Thoracic aorta (tissue), 2 donors: ENCODE measurements at regions not wholly inside any gene's neighbourhood (a gene's known extent, or its start where the extent isn't known, plus 50 kb on each side); places are given as distances from the start of the nearest gene placed in this dataset.

Experiments
- ATAC-seq: fragments of 150-250 bp; one replicate; pipeline ENCODE4 v1.8.0; 2017; ENCODE audit warnings: low read depth; ENCODE audit not compliant: insufficient number of reproducible peaks, low FRiP score
- DNase-seq: peaks from one replicate; pipeline ENCODE4 v3.0.0-alpha.2; 2020; ENCODE audit warnings: low spot score
- H3K27ac ChIP-seq, 2 donors: fragments of 200-600 bp; sonication (generic); 1 replicate in 1 of 2; 2 replicates in 1 of 2; pipeline ENCODE4 v1.5.1; 2016; ENCODE audit warnings: mild to moderate bottlenecking in 2 of 2, moderate library complexity in 2 of 2
- H3K27me3 ChIP-seq: fragments of 200-600 bp; sonication (generic); replicated peaks from 2 replicates; pipeline ENCODE4 v1.6.0; 2016; ENCODE audit warnings: mild to moderate bottlenecking; ENCODE audit not compliant: insufficient read depth
- H3K36me3 ChIP-seq: fragments of 200-600 bp; sonication (generic); one replicate; pipeline ENCODE4 v1.5.1; 2016
- H3K4me1 ChIP-seq, 2 donors: fragments of 200-600 bp; sonication (generic); 1 replicate in 1 of 2; 2 replicates in 1 of 2; pipeline versions ENCODE4 v1.5.1 to v1.6.0; 2016; ENCODE audit warnings: low read depth in 2 of 2, mild to moderate bottlenecking in 1 of 2; ENCODE audit not compliant: control insufficient read depth in 1 of 2
- H3K4me3 ChIP-seq: fragments of 200-600 bp; sonication (generic); 2 replicates; pipeline ENCODE4 v1.5.1; 2016; ENCODE audit warnings: mild to moderate bottlenecking
- H3K9me3 ChIP-seq: fragments of 200-600 bp; sonication (generic); 2 replicates; pipeline ENCODE4 v1.5.1; 2016
- CTCF ChIP-seq: fragments of 200-600 bp; sonication (generic); IDR thresholded peaks from one replicate; pipeline ENCODE4 v1.5.1; 2019; ENCODE audit warnings: antibody characterized with exemption

- DNase-seq (no peak), ATAC-seq (no peak)
- no peaks in the 10 kb centered on the region for H3K4me1 ChIP-seq
- no peak overlapping the region for H3K4me3 ChIP-seq
- H3K27me3 ChIP-seq, result no peaks in the 10 kb centered on the region
- H3K27ac ChIP-seq, result no peak overlapping the region
- no peaks in the 10 kb centered on the region for H3K36me3 ChIP-seq
- no peak for TF ChIP-seq CTCF
- no peaks in the 10 kb centered on the region for H3K9me3 ChIP-seq
These were observed 343.8 kb upstream of the USP9Y start for GRCh38 chrY:12357204-12357603.

DNA sequence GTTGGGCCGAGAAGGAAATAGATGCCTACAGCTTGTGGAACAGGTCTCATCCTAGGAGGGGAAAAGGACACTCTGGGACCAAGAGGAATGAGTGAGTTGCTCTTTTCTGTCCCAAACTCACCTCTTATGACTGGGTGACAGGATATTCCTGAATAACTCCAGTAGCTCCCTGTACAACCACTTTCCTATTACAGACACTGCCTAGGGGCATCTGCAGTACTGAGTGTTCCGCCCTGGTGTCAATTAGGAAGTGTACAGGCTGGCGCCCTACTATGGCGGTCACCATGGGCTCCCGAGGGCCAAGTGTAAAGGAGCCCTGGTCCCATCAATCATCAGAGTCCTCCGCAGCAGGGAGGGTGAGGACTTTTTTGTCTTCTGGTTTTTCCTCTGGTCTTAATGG lies 343.4 kb upstream of the USP9Y start:
- Histone ChIP-seq H3K9me3 (no peaks in the 10 kb centered on the region), H3K4me3 (no peak overlapping the region), H3K27me3 (no peaks in the 10 kb centered on the region), H3K4me1 (no peaks in the 10 kb centered on the region), H3K27ac (no peak overlapping the region), H3K36me3 (no peaks in the 10 kb centered on the region)
- TF ChIP-seq CTCF, result no peak
- no peak for DNase-seq
- ATAC-seq, result no peak

DNA sequence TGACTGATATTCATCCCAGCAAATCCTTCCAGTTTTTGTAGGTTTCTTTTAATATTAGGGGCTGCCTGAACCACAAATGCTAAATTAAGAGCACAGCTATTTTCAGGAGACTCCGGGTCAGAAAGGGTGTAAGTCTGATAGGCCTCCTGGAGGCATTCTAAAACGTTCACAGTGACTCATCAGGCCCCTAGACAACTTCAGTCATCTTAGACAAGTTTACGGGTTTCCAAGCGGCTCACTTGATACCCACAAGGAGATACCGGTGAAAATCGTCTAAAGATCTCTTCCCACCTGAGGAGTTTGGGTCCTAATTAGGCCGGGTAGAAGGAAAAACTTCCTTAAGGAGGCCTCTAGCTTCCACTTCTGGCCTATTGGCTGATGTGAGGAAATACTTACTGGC lies 342.7 kb upstream of the USP9Y start:
- DNase-seq (no peak), ATAC-seq (no peak)
- Histone ChIP-seq H3K27me3 (no peaks in the 10 kb centered on the region), H3K4me3 (no peak overlapping the region), H3K9me3 (no peaks in the 10 kb centered on the region), H3K27ac (no peak overlapping the region), H3K4me1 (no peaks in the 10 kb centered on the region), H3K36me3 (no peaks in the 10 kb centered on the region)
- TF ChIP-seq CTCF, result no peak

DNA sequence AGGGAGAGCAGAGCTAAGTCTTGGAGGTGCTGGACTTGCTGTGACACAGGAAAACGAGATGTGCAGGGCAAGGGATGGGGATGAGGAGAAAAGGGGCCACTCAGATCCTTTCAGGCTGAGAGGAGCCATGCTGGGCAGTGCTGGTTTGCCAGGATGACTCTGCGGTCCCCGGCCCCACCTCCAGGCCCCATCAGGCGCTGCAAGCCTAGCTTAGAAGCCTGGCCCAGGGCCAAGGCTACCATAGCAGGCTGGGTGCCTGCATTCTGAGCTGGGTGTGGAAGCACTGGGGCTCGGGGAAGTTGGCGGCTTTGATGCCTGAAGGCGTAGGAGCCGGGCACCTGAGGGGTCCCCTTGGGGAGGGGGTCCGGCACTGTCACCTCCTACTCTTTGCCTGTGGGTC lies 341.2 kb upstream of the USP9Y start:
- no peaks in the 10 kb centered on the region for H3K36me3 ChIP-seq
- no peaks in the 10 kb centered on the region for H3K9me3 ChIP-seq
- H3K4me1 ChIP-seq, result no peaks in the 10 kb centered on the region
- no peak for ATAC-seq
- no peak for TF ChIP-seq CTCF
- no peak overlapping the region for H3K27ac ChIP-seq
- H3K4me3 ChIP-seq, result no peak overlapping the region
- no peaks in the 10 kb centered on the region for H3K27me3 ChIP-seq
- no peak for DNase-seq

DNA sequence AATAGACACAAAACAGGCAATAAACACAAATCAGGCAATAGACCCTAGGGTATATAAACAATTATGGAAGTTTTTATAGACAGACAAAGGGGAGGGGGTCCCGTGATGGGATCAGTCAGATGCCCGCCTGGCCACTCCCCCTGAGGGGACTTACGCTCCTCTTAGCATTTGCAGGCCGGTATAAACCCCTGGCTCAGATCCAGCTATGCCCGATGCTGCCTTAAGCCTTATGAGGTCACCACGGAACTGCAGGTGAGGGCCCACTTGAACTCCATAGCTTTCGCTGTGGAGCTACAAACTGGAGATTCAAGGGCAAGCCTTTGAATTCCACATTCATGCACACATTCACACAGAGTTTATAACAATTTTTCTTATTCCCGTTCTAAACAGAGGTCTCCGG lies 340.5 kb upstream of the USP9Y start:
- H3K36me3 ChIP-seq, result no peaks in the 10 kb centered on the region
- H3K4me1 ChIP-seq, result no peaks in the 10 kb centered on the region
- DNase-seq, result no peak
- no peak for ATAC-seq
- no peaks in the 10 kb centered on the region for H3K27me3 ChIP-seq
- no peaks in the 10 kb centered on the region for H3K9me3 ChIP-seq
- TF ChIP-seq CTCF, result no peak
- H3K27ac ChIP-seq, result no peak overlapping the region
- no peak overlapping the region for H3K4me3 ChIP-seq
